Endometrial microvascular endothelial cells (primary cell): ENCODE measurements at regions not wholly inside any gene's neighbourhood (a gene's known extent, or its start where the extent isn't known, plus 50 kb on each side); places are given as distances from the start of the nearest gene placed in this dataset.

ENCODE experiments used
- in situ Hi-C: cut with HindIII; loops from 2 replicates; pipeline ENCODE4 v1.10.0; 2017; ENCODE audit warnings: low sequenced_read_pairs, low pct_unique_long_range_greater_than_20kb; ENCODE audit errors: inconsistent ontology term

GRCh38 chr5:66299463-66299862 lies 155.4 kb downstream of the SREK1 start:
- in situ Hi-C loops: no loop called here

- in situ Hi-C loops: loop anchor here (25.0 kb wide), 1 partner anchor 435 kb away; no protein-coding TSS in a partner anchor
These were observed 158.2 kb downstream of the SREK1 start for GRCh38 chr5:66302344-66302743.

- in situ Hi-C loops: loop anchor here (25.0 kb wide), 1 partner anchor 431 kb away; no protein-coding TSS in a partner anchor
These were observed 162.2 kb downstream of the SREK1 start for GRCh38 chr5:66306105-66306843.

GRCh38 chr5:66306844-66307315 lies 162.8 kb downstream of the SREK1 start:
- in situ Hi-C loops: loop anchor here (25.0 kb wide), 1 partner anchor 430 kb away; no protein-coding TSS in a partner anchor

- in situ Hi-C loops: loop anchor here (25.0 kb wide), 1 partner anchor 430 kb away; no protein-coding TSS in a partner anchor
These were observed 163.6 kb downstream of the SREK1 start for GRCh38 chr5:66307647-66308241.

- in situ Hi-C loops: loop anchor here (25.0 kb wide), 1 partner anchor 425 kb away; no protein-coding TSS in a partner anchor
These were observed 168.2 kb downstream of the SREK1 start for GRCh38 chr5:66312266-66312665.

- in situ Hi-C loops: loop anchor here (25.0 kb wide), 1 partner anchor 422 kb away; no protein-coding TSS in a partner anchor
These were observed 171.7 kb downstream of the SREK1 start for GRCh38 chr5:66315784-66316183.

GRCh38 chr5:66322786-66323528 lies 178.9 kb downstream of the SREK1 start:
- in situ Hi-C loops: loop anchor here (25.0 kb wide), 1 partner anchor 414 kb away; no protein-coding TSS in a partner anchor

- in situ Hi-C loops: loop anchor here (25.0 kb wide), 1 partner anchor 414 kb away; no protein-coding TSS in a partner anchor
These were observed 179.4 kb downstream of the SREK1 start for GRCh38 chr5:66323529-66323895.

- in situ Hi-C loops: loop anchor here (25.0 kb wide), 1 partner anchor 413 kb away; no protein-coding TSS in a partner anchor
These were observed 180.3 kb downstream of the SREK1 start for GRCh38 chr5:66324357-66324756.

GRCh38 chr5:66326276-66326675 lies 182.2 kb downstream of the SREK1 start:
- in situ Hi-C loops: no loop called here

- in situ Hi-C loops: no loop called here
These were observed 182.9 kb downstream of the SREK1 start for GRCh38 chr5:66327008-66327407.

- in situ Hi-C loops: no loop called here
These were observed 185.0 kb downstream of the SREK1 start for GRCh38 chr5:66329078-66329477.

GRCh38 chr5:66333192-66333591 lies 189.1 kb downstream of the SREK1 start:
- in situ Hi-C loops: no loop called here

GRCh38 chr5:66337626-66338226 lies 193.6 kb downstream of the SREK1 start:
- in situ Hi-C loops: no loop called here

- in situ Hi-C loops: no loop called here
These were observed 194.7 kb downstream of the SREK1 start for GRCh38 chr5:66338828-66339227.

GRCh38 chr5:66339896-66340295 lies 195.8 kb downstream of the SREK1 start:
- in situ Hi-C loops: no loop called here

GRCh38 chr5:66340786-66341185 lies 196.7 kb downstream of the SREK1 start:
- in situ Hi-C loops: no loop called here

GRCh38 chr5:66342341-66342880 lies 198.3 kb downstream of the SREK1 start:
- in situ Hi-C loops: no loop called here
